NCI-H226 (cell line): ENCODE measurements at regions not wholly inside any gene's neighbourhood (a gene's known extent, or its start where the extent isn't known, plus 50 kb on each side); places are given as distances from the start of the nearest gene placed in this dataset.
"Not testable (repeated sequence)": the region's sequence is repeated elsewhere in the genome, so short reads cannot be mapped to it uniquely, and the experiment has no call there.

ENCODE experiments used
- DNase-seq: peaks from one replicate; pipeline ENCODE4 v3.0.0-alpha.2; 2015

DNA sequence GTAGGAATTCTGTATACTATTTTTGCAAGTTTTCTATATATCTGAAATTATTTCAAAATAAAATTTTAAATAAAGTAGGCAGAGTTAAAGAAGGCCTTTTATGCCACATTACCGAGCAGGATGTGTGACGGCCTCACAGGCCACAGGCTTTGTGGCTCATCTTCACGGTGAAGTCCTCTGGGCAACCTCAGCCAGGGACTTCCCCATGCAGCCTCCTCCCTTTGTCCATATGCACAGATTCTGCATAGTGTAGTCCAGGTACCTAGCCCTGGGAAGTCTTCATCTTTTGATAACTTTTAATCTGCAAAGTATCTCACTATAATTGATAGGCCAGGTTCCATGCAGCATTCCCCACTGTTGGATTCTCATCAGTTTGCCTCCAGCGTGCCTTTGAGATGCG is 62.8 kb downstream of the ARHGAP11B start:
- not testable (repeated sequence) for DNase-seq

DNA sequence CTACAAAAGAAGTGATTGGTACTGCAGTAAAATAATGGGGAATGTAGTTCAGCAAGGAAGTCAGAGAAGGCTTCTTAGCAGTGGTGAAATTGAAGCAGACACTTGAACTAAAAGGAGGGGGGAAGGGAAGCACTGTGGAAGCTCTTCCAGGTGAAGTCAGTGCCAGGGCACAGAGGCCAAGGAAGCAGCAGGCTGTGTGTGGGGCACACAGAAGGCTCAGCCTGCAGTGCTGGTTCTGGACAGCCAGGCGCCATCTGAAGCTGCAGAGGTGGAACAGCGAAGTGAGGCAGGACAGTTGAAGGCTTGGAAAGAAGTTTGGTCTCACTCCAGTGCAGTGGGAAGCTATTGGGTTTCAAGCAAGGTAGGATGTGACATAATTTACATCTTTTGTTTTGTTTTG is 64.2 kb downstream of the ARHGAP11B start:
- DNase-seq = not testable (repeated sequence)

DNA sequence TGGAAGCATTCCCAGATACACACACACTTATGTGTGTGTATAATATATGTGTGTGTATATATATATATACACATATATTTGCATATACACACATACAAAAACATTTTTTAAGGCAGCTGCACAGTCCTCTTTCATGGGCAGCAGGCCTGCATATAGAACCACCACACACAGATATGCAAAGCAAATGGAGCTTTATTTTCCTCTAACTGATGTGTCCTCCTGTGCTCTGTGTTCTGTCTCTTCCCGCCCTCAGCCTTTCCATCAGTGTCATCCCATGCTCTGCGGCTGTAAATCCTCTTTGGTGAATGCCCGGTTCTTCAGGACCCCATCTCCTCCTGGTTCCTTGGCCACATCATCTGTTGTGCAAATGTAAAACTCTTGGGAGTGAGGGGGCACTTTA is 69.9 kb downstream of the ARHGAP11B start:
- not testable (repeated sequence) for DNase-seq

DNA sequence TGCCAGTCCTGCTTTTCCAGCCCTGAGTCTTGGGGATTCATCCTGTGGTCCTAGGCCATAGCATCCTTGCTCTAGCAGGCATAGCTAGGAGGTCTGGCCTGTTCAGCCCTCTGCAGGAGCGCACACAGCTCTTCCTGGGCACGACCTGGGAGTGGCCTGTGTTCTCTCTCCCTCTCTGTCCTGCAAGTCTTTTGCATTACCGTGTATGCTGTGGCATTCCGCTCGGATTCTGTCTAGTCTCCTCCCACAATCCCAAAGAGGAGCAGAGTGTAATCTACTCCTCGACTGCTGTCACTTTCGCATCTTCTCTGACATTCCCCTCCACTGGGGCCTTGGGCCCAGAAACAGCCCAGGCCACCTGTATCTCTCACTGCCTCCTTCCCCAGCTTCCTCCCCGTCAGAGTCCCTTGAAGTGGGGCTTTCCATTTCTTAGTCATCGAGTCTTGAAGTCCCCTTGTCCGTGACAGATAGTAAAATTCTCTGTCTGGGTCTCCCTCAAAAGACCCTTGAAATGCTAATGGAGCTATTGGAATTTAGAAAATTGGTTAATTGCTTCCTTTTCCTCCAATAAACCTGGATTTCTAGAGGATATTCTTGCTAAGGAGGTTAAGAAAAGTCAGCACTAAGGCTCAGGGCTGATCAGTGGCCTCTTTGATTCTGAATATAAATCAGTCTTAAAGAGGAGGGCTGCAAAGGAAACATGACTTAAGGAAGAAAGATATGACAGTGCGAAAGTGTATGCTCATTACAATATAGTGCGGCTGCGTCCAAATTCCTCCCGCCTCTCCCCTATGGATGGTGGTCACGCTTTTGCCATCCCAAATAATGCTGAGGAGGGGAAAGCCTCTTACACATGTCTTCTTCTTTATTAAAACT is 70.7 kb downstream of the ARHGAP11B start:
- DNase-seq = not testable (repeated sequence)

DNA sequence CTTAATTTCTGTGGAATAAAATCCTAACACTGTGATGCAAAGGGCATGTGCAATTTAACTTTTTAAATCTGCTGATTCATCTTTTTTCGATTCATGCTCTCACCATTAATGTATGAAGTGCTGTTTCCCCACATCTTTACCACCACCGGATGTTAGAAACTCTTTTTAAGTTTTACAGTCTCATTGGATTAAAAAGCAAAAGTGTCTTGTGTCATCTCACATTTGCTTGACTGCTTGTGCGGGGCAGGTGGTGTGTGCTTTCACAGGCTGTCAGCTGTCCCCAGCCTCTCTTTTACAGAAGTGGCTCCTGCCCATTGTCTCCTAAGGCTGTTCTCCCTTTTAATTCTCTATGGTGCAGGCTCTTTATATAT is 71.4 kb downstream of the ARHGAP11B start:
- DNase-seq = not testable (repeated sequence)

DNA sequence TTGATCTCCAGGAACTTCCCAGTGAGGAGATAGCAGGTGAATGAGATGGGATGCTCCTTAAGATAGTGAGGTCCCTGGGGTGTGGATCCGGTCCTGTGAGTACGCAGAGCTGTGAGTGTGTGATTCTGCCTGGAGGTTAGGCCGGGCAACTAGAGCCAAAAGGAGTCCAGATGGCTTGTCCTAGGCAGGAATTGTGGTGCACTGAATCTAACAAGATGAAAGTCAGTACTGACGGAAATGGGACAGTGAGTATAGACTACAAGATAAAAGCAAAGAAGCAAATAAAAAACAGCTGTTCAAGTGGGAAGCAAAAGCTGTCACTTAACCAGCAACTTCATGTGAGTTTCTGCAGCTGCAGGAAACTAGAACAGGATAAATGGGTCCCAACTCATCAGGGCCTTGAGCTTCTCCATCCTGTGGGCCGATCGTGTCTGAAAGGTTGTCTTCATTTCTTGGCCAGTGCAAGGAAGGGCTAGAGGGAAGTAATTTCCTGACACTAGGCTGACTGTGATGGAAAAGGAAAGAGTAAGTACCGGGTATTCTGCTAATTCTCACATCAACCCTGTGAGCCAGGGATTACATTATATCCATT is 74.2 kb downstream of the ARHGAP11B start:
- not testable (repeated sequence) for DNase-seq

DNA sequence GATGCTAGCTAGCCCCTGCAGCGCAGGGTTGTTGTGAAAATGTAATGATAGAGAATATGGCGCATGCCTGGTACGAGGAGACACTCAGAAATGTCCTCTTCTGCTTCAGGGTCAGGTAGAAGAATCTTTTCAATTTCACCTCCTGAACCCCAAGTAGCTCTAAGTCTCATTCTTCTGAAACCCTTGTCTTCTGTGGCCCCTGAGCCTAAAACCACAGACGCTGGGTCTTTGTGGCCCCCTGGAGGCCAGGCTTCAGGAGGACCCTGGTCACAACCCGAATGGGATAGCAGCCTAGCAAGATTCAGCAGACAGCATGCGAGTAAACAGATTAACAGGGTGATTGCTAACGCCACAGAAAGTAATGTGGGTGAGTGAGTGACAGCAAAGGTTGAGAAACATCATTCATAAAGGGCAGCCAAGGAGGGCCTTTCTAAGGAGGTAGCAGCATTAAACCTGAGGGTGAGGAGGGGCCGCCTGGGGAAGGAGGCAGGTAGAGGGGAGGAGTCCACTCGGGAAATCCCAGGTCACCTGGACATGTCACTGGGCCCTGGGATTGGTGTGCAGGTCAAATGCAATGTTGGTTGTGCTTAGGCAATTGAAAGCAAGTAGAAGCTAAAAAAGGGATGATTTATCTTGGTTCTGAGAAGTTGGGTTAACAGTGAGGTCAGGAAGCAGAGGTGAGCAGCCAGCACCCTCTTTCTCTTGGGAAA is 82.2 kb downstream of the ARHGAP11B start:
- DNase-seq = not testable (repeated sequence)

DNA sequence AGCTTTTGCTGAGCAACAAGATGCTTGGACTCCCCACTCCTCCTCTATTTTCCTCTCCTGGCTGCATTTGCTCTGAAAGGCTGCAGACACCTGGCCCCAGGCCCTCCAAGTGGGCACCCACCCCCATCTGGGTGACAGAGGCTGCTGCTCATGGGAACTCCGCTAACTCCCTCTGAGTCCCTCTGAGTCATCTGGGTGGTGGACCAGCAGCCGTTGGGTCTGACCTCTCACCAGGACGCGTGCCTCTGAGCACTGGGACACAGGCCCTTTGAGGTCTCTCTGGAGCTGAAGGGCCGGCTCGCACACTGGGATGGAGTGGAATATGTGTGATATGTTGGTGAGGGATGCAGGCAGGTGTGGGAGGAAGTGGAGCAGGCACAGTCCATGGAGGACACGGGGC is 82.9 kb downstream of the ARHGAP11B start:
- not testable (repeated sequence) for DNase-seq

DNA sequence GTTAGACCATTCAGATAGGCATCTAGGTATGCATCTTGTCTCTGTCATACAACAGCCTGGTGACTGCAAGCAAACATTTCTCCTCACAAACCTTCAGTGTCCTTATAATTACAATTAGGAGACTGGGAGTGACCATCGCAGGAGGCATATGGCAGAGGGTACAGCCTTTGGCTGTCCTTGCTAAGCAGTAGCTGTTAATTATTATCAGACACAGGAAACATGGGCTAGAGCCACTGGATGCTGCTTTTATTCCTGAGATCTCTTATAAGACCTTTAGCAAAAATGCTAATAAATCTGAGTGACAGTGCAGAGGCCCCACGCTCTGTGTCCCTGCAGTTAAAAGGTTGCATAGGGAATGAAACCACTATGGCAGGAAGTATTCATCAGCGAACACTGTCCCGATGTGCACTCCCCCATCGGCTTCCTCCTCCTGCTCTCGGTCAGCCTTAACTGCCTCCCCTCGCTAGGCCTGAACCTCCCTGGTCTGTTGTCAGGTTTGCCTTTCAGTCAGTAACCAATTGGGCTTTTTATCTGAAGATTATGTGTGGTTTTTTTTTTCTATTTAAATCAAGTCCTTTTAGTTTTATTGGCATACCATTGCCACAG is 92.2 kb downstream of the ARHGAP11B start:
- not testable (repeated sequence) for DNase-seq

DNA sequence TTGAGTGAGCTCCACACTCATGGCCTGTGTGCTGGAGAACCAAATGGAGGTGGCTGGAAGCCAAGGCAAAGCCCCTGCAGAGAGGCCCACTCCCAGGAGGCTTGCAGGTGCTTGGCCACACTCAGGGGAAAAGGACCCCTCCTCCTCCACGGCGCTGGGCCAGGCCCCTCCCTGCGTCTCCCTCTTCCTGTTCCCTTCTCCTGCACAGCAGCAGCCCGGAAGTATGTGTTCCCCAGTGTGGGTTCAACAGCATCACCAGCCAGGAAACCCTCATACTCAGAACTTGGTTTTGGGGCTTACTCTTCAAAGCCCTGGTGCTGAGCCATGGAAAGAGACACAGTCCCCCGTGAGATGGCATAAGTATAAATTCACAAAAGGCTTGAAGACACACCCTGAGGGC is 93.4 kb downstream of the ARHGAP11B start:
- DNase-seq = not testable (repeated sequence)

DNA sequence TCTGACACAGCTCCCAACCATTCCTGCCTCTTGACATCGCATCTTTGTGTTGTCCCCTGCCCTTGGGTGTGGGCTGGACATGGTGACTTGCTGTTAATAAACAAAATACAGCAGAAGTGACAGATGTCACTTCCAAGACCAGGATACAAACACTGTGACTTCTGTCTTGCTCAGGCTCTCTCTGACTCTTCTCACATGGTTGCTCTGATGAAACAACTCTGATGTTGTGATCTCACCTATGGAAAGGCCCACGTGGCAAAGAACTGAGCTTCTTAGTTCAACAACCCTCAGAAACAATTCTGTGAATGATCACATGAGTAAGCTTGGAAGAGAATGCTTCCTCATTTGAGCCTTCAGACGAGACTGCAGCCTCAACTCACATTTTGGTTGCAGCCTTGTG is 94.9 kb downstream of the ARHGAP11B start:
- not testable (repeated sequence) for DNase-seq

DNA sequence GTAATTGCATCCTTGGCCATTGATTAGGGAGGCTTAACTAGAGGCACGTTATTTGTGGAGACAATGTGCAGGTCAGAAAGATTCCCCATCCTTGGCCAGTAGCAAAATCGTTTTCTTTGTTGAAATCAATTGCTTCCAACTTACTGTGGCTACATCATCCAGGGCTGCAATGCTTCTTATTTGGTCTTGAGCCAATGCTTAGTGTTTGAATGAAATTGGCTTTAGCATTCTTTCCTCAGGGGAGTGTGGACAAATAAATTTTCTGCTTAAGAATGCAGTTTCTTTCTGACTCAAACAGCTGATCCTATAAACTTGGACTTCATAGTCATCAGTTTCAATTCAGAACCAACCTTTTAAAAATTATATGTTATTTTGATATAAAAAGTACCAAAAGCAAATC is 95.6 kb downstream of the ARHGAP11B start:
- DNase-seq = not testable (repeated sequence)

DNA sequence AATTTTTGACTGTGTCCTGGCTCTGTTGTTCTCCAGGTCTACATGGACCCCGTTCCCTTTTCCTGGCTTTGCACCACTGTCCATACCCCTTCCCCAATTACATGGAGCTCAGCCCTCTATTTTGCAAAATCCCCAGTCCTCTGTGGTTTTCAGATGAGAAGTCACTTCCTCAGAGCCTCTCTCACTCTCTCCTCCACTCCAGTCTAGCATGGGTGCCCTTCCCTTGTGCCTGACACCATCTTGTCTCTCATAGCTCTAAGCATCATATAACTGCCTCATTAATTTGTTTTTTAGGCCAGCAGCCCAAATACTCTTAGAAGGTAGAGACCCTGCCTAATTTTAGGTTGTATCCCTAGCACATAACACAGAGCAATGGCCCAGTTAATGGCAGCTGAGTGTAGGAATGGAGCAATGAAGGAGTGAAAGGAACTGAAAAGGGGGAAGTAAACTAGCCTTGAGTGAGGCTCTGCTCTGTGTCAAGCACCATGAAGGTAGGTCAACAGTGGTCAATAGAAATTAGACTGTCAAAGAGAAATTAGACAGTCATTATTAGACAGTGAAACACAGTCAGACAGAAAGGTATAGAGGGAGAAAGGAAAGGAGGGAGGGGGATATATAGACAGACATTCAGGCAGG is 97.7 kb downstream of the ARHGAP11B start:
- DNase-seq = not testable (repeated sequence)

DNA sequence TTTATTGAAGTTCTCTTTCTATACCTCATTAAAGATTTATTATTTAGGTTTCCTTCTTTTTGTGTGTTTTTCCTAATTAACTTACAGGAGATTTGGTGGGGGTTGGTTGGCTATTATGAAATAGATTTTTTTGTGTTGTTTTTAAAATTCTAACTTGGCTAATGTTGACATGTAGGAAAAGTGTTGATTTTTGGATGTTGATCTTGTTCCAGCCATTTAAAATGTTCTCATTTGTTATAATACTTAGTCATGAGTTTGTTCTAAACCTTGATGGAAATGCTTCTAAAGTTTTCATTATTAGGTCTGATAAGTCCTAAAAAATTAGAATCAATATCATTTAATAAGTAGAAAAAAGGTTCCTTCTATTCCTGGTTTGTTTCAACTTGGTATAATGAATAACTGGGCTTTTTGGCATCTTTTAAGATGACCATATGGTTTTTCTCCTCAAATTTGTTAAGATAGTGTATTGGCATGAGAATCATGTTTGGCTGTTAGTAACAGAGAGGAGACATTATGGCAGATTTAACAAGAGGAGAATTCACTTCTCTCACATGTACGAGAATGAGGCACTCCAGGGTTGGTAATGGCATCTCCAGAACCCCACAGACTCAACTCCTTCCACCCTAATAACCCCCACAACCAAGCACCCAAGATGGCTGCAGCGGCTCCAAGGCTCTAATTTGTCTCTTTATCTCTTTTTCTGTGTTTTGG is 104.1 kb downstream of the ARHGAP11B start:
- not testable (repeated sequence) for DNase-seq

DNA sequence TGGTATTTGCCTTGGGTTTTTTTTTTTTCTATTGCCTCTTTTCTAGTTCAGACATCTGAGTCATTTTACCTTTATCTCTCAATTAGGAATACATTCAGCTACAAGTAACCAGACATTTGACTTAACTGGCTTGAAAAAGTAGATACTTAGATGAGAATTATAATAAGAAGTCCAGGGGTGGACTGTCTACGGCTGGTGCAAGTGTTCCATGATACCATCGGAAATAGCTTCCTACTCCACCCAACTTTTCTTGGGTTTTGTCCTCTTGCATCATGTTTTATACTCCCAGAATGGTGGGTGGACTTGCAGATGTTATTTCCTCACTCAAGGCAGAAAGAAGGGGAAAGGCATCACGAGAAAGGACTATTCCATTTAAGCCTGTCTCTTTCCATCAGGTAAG is 104.7 kb downstream of the ARHGAP11B start:
- not testable (repeated sequence) for DNase-seq

DNA sequence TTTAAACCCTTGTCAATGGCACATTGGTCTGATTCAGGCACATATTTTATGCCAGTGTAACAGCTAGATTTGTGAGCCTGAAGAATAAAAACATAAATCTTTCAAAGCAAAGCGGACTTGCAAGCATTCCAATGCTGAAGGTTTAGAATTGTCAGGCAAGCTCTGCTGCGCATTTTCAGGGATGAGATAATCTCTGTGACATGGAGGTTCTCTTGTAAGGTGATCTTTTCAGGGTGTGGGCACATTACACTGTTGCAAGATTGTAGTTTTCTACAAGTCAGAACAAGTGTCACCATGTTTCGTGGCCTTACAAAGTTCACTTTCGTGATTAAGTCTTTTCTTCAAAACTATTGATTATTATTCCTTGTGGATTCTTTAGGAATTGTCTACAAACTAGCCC is 106.2 kb downstream of the ARHGAP11B start:
- not testable (repeated sequence) for DNase-seq

DNA sequence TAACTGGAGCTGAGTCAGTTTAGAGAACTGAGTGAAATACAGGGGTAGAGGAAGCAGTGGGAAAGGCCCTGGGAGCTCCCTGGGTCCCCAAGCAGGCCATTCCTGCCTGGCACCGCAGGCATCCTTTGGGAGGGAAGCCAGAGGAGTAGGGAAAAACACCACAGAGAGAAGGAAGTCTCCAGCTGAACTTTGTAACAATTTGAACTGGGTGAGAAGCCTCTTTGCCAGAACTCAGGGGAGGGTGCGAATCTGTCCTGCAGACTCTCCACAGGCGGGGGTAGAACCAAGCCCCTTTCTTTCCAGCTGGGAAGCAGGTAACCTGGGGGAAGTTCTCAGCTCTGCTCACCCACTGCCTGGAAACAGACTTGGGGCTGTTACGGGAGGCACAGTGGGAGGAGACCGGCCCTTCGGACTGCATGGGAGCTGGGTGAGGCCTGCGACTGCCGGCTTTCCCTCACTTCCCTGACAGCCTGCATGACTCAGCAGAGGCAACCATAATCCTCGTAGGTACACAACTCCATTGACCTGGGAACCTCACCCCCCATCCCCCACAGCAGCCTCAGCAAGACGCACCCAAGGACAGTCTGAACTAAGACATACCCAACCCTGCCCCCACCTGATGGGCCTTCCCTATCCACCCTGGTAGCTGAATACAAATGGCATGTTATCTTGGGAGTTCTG is 110.1 kb downstream of the ARHGAP11B start:
- not testable (repeated sequence) for DNase-seq

DNA sequence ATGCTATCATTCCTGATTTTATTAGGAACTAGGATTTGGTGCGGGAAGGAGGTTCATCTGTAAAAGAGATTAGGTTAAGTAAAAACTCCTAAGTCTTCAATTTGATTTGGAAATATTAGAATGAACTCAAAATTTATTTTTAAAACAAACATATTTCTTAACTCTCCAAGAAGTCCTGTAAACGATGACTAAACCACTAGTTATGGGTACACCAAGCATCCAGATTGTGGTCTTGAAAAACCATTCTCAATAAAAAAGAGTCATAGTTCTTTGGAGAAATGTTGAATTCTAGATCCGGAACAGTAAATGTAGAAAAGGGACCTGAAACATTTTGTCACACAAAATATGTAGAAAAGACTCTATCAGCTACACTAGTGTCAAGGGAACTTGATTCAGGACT is 116.9 kb downstream of the ARHGAP11B start:
- DNase-seq = not testable (repeated sequence)

DNA sequence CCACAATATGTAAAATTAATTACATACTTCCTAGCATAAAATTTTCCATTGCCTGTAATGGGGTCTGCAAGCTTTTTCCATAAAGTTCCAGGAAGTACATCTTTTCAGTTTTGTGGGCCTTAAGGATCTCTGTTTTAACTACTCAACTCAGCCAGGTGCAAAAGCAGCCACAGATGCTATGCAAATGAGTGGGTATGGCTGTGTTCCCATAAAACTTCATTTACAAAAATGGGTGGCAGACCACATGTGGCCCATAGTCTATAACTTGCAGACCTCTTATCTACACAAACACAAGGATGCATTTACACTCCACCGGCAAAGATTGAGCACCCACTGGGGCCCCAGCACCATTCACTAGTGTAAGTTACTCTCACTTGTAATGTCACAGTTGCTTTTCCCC is 123.1 kb downstream of the ARHGAP11B start:
- DNase-seq = not testable (repeated sequence)

DNA sequence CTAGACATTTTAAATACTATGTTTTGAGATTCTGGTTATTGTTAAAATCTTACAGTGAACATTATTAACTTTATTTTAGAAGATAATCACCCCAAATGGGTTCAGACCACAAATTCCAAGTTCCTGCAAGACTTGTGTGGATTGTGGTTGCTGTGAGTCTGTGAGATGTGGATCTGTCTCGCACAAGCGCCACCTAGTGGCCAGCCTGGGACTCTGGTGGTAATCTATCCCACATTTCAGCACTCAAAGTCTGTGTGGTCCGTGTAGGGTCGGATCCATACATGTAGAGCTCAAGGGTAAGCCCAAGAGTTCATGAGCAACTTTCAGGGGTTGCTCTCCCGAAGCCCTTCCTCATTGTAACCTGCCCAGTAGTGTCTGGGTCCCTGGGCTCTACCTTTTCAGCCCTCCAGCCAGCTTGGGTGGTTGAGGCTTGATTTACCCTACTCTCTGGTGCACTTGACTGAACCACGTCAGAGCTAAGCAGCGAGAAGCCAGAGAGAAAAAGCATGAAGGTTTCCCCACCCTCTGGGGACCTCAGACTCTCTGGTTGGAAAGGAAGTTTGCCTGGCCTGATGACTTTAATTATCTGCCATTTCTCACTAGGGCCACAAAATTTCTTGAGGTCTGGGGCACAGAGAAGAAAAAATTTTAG is 129.2 kb downstream of the ARHGAP11B start:
- not testable (repeated sequence) for DNase-seq

DNA sequence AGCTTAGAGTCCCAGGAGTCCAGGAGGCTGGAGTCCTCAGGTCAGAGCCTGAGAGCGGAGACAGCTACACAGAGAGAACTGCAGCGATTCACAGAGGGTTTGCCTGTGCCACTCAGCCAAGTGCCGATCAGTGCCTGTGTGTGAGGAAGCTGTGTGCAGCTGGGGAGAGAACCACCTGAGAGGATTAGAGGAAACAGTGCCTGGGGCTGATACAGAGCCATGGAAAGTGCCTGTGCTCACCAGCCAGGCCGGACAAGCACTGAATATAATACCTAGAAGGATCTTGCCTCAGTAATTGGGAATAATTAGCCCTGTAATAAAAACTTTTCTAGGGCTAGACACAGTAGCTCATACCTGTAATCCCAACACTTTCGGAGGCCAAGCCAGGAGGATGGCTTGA is 134.7 kb downstream of the ARHGAP11B start:
- not testable (repeated sequence) for DNase-seq
